NCI-H524 (cell line): ENCODE measurements at regions not wholly inside any gene's neighbourhood (a gene's known extent, or its start where the extent isn't known, plus 50 kb on each side); places are given as distances from the start of the nearest gene placed in this dataset.

Experiments
- DNase-seq, 2 experiments: peaks; one replicate each; lab custom pipeline; 2025; lab: John Stamatoyannopoulos, UW

DNA sequence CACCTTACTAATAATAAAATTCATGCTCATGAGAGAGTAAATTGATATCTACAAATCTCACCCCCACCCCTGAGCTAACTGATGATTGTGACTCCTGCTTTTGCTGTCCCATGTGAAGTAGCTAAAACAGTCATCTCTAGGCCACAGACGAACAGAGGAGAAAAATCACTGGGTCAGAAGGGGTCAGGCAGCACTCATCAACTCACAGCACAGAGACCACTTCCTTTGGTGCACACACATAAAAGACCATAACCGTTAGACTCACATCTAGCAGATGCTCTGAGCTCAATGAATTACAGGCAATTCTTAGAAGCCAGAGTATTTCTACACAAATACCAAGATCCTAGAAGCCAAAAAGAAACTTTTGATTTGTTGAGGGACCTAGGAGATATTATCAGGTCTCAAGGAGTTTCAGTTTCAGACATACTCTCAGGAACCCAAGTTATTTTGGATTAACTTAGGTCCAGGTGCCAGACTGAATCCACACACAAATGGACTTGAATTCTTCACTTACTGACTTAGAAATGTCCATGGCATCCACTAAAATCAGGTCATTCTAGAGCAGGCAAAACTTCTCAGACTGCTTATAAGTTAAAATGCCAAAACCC is 65.0 kb upstream of the TES start:
- DNase-seq: no peak

GRCh38 chr7:116148108-116148507 is 62.2 kb upstream of the TES start:
- no peak for DNase-seq

- no peak for DNase-seq
Observed at GRCh38 chr7:116148626-116149025, 61.7 kb upstream of the TES start.

- DNase-seq: no peak
Observed at GRCh38 chr7:116150588-116150987, 59.8 kb upstream of the TES start.

GRCh38 chr7:116152276-116152675 is 58.1 kb upstream of the TES start:
- no peak for DNase-seq

- DNase-seq: no peak
Observed at GRCh38 chr7:116153050-116153449, 57.3 kb upstream of the TES start.

DNA sequence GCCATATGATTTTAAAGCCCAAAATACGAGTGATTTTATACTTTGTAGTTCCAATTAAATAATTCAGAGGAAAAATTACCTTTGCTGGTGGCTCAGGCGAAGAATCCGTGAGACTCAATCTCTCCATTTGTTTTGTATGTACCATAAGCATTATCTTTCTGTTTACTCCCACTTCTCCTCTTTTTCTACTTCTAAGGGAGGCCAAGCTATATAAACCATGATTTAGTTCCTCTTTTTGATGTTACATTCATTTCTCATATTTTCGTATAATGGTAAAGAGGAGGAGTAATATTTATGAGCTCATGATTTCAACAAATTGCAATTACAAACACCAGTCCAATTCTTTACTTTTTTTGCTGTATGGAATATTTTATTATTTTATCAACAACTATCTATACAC is 50.6 kb upstream of the TES start:
- DNase-seq: no peak
